Gastroesophageal sphincter (tissue), 4 donors: ENCODE measurements at regions not wholly inside any gene's neighbourhood (a gene's known extent, or its start where the extent isn't known, plus 50 kb on each side); places are given as distances from the start of the nearest gene placed in this dataset.

Source experiments
- ATAC-seq: fragments of 150-250 bp; one replicate; pipeline ENCODE4 v1.9.1; 2016; ENCODE audit warnings: mild to moderate bottlenecking, moderate library complexity
- H3K27ac ChIP-seq, 4 donors: fragments of 200-600 bp; sonication (generic) in 3 of 4; 1 replicate in 3 of 4; 2 replicates in 1 of 4; pipeline ENCODE4 v1.5.1; 2016 to 2019
- H3K27me3 ChIP-seq: fragments of 200-600 bp; sonication (generic); one replicate; pipeline ENCODE4 v1.5.1; 2019
- H3K36me3 ChIP-seq, 2 donors: fragments of 200-600 bp; sonication (generic); one replicate each; pipeline ENCODE4 v1.5.1; 2019; ENCODE audit warnings: control low read depth in 1 of 2
- H3K4me1 ChIP-seq, 3 donors: fragments of 200-600 bp; sonication (generic); 1 replicate in 2 of 3; 2 replicates in 1 of 3; pipeline ENCODE4 v1.5.1; 2016 to 2019; ENCODE audit warnings: control low read depth in 2 of 3
- H3K4me3 ChIP-seq, 2 donors: fragments of 200-600 bp; sonication (generic); one replicate each; pipeline ENCODE4 v1.5.1; 2019; ENCODE audit warnings: mild to moderate bottlenecking in 1 of 2, moderate library complexity in 1 of 2
- H3K9me3 ChIP-seq, 3 donors: fragments of 200-600 bp; sonication (generic); one replicate each; pipeline ENCODE4 v1.5.1; 2017 to 2019; ENCODE audit warnings: control low read depth in 2 of 3
- EP300 ChIP-seq: sonication (generic); formaldehyde crosslinking; IDR thresholded peaks from one replicate; pipeline ENCODE4 v1.6.1; 2017; ENCODE audit warnings: antibody characterized with exemption, mild to moderate bottlenecking
- POLR2A ChIP-seq, 2 donors: fragments of 450-650 bp; IDR thresholded peaks; one replicate each; pipeline ENCODE4 v1.6.1; 2017; ENCODE audit warnings: antibody characterized with exemption in 2 of 2, mild to moderate bottlenecking in 2 of 2, moderate library complexity in 1 of 2
- POLR2AphosphoS5 ChIP-seq: sonication (generic); formaldehyde crosslinking; IDR thresholded peaks from one replicate; pipeline ENCODE4 v1.6.1; 2017; ENCODE audit warnings: antibody characterized with exemption
- WGBS, 2 donors: methylation state at CpG; one replicate each; pipeline ENCODE4 v1.1.5; 2018; ENCODE audit warnings: low coverage in 1 of 2; 5-methylcytosine and 5-hydroxymethylcytosine counted together
- TF ChIP-seq, protein P1 (sequence below), 4 experiments: fragments of 200-600 bp in 2 of 4; fragments of 450-650 bp in 2 of 4; sonication (generic) in 1 of 4; IDR thresholded peaks; one replicate each; pipeline ENCODE4 v1.5.1; 2017 to 2019; ENCODE audit warnings: antibody characterized with exemption in 4 of 4, mild to moderate bottlenecking in 2 of 4, moderate library complexity in 2 of 4

DNA sequence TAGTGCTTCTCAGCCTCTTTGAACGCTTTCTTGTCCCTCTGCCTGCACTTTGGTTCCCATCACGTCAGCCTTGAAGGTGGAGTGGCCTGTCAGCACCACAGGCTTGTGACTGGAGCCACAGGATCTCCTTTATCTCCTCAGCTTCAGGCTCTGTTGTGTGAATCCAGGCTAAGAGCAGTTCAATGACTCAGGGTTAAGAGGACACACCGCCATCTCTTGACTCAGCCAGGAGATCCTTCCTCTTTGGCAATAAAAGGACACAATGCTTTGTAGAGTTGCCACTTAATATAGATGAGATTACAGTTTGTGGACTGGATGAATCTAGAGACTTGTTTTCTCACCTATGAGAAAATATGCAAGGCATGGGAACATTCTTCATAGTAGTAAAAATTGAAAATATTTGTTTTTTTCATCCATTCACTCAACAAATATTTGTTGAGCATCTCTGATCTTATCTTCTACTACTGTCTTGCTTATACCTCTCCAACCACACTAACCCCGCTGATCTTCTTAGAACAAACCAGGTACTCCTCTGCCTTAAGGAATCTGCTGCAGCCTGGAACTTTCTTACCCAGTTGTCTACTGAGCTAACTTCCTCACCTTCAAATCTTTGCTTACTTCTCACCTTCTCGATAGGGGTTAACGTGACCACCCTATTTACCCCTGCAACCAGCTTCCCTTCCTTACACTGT lies 62.3 kb downstream of the UCHL1 start:
- ATAC-seq: no peak
- 87 to 91% methylated on average over 4 to 6 of the region's 6 CpGs for WGBS, 2 donors
- H3K36me3 ChIP-seq: no peaks in the 10 kb centered on the region
- no peaks in the 10 kb centered on the region for H3K9me3 ChIP-seq
- H3K4me3 ChIP-seq: no peak overlapping the region
- no peak overlapping the region for H3K27ac ChIP-seq
- no peaks in the 10 kb centered on the region for H3K27me3 ChIP-seq
- TF ChIP-seq EP300 (no peak), POLR2A (IDR thresholded peaks at IDR 0.05) (no peak), POLR2AphosphoS5 (no peak)
- TF ChIP-seq, protein P1, sequence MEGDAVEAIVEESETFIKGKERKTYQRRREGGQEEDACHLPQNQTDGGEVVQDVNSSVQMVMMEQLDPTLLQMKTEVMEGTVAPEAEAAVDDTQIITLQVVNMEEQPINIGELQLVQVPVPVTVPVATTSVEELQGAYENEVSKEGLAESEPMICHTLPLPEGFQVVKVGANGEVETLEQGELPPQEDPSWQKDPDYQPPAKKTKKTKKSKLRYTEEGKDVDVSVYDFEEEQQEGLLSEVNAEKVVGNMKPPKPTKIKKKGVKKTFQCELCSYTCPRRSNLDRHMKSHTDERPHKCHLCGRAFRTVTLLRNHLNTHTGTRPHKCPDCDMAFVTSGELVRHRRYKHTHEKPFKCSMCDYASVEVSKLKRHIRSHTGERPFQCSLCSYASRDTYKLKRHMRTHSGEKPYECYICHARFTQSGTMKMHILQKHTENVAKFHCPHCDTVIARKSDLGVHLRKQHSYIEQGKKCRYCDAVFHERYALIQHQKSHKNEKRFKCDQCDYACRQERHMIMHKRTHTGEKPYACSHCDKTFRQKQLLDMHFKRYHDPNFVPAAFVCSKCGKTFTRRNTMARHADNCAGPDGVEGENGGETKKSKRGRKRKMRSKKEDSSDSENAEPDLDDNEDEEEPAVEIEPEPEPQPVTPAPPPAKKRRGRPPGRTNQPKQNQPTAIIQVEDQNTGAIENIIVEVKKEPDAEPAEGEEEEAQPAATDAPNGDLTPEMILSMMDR (IDR thresholded peaks at IDR 0.05): no peak
- no peaks in the 10 kb centered on the region for H3K4me1 ChIP-seq

- TF ChIP-seq, protein P1 (IDR thresholded peaks at IDR 0.05): no peak
- TF ChIP-seq POLR2AphosphoS5 (no peak), EP300 (no peak), POLR2A (IDR thresholded peaks at IDR 0.05) (no peak)
- ATAC-seq: no peak
- Histone ChIP-seq H3K27ac (no peak overlapping the region), H3K36me3 (no peaks in the 10 kb centered on the region), H3K27me3 (no peaks in the 10 kb centered on the region), H3K9me3 (no peaks in the 10 kb centered on the region), H3K4me1 (no peaks in the 10 kb centered on the region), H3K4me3 (no peak overlapping the region)
- 35 to 69% methylated on average over 5 of the region's 5 CpGs for WGBS, 2 donors
Observed at GRCh38 chr4:41319553-41319952, 62.8 kb downstream of the UCHL1 start.

DNA sequence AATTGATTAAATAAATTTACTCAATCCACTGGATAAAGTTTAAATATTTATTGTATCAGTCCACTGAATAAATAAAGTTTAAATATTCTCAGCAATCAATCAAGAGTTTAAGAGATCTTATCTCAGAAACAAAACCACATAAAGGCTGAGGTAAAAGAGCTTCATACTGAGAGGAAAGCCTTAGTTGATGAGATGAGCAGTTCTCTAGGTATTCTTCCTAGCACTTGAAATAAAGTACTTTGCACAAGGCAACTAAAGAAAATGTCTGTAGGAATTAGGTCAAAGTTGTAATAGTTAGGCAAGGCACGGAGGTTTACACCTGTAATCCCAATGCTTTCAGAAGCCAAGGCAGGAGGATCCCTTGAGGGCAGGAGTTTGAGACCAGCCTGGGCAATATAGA lies 63.5 kb downstream of the UCHL1 start:
- 75% methylated on average over 1 of the region's 1 CpG; no CpG with 5 or more reads in 1 of the 2 donors for WGBS, 2 donors
- no peaks in the 10 kb centered on the region for H3K4me1 ChIP-seq

GRCh38 chr4:41320786-41321185 lies 64.1 kb downstream of the UCHL1 start:
- TF ChIP-seq POLR2AphosphoS5 (no peak), POLR2A (IDR thresholded peaks at IDR 0.05) (no peak), EP300 (no peak)
- TF ChIP-seq, protein P1 (IDR thresholded peaks at IDR 0.05): no peak
- Histone ChIP-seq H3K27ac (no peak overlapping the region), H3K9me3 (no peaks in the 10 kb centered on the region), H3K4me1 (no peaks in the 10 kb centered on the region), H3K36me3 (no peaks in the 10 kb centered on the region), H3K27me3 (no peaks in the 10 kb centered on the region), H3K4me3 (no peak overlapping the region)
- ATAC-seq: no peak
- WGBS, 2 donors: 78 to 83% methylated on average over 1 of the region's 1 CpG

More for the DNA sequence above, 63.5 kb downstream of the UCHL1 start:
- TF ChIP-seq EP300: no peak
- TF ChIP-seq, protein P1 (IDR thresholded peaks at IDR 0.05): no peak
- ATAC-seq: no peak
- Histone ChIP-seq H3K4me3 (no peak overlapping the region), H3K27ac (no peak overlapping the region), H3K9me3 (no peaks in the 10 kb centered on the region), H3K27me3 (no peaks in the 10 kb centered on the region), H3K36me3 (no peaks in the 10 kb centered on the region)

DNA sequence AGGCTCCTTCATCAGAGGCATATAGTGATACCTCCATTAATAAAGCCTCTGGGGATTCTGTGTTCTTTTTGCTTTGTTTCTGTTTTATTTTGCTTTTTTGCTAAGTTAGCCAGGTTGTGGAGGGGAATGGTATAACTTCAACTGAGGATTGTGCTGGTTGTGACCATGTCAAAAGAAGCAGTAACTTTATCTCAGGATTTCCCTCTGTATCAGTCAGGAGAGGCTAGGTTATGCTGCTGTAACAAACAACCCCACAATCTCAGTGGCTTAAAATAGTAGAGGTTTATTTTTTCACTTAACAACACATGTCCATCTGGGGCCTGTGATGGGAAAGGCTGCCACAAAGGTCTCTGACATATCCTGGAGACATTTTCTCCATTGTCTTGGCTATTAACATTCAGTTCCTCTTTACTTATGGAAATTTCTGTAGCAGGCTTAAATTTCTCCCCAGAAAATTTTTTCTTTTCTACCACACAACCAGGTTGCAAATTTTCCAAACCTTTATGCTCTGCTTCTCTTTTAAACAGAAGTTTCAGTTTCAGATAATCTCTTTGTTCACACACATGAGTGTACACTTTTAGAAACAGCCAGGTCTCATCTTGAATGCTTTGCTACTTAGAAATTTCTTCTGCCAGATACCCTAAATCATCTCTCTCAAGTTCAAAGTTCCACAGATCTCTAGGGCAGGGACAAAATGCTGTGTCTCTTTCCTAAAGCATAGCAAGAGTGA lies 64.7 kb downstream of the UCHL1 start:
- ATAC-seq: no peak
- TF ChIP-seq EP300 (no peak), POLR2A (IDR thresholded peaks at IDR 0.05) (no peak), POLR2AphosphoS5 (no peak)
- TF ChIP-seq, protein P1 (IDR thresholded peaks at IDR 0.05): no peak

More for the DNA sequence above, 64.7 kb downstream of the UCHL1 start:
- no peak overlapping the region for H3K4me3 ChIP-seq
- no peaks in the 10 kb centered on the region for H3K36me3 ChIP-seq
- no peaks in the 10 kb centered on the region for H3K4me1 ChIP-seq
- no peaks in the 10 kb centered on the region for H3K27me3 ChIP-seq
- H3K27ac ChIP-seq: no peak overlapping the region
- H3K9me3 ChIP-seq: no peaks in the 10 kb centered on the region
